ELF-1 (cell line): ENCODE measurements at regions not wholly inside any gene's neighbourhood (a gene's known extent, or its start where the extent isn't known, plus 50 kb on each side); places are given as distances from the start of the nearest gene placed in this dataset.
A peak's percentile ranks its signal among the peaks of the same experiment; 100 is the strongest.

Experiments used
- DNase-seq: peaks from one replicate; pipeline ENCODE4 v3.0.0-alpha.2; 2016; ENCODE audit warnings: low read depth, low spot score

DNA sequence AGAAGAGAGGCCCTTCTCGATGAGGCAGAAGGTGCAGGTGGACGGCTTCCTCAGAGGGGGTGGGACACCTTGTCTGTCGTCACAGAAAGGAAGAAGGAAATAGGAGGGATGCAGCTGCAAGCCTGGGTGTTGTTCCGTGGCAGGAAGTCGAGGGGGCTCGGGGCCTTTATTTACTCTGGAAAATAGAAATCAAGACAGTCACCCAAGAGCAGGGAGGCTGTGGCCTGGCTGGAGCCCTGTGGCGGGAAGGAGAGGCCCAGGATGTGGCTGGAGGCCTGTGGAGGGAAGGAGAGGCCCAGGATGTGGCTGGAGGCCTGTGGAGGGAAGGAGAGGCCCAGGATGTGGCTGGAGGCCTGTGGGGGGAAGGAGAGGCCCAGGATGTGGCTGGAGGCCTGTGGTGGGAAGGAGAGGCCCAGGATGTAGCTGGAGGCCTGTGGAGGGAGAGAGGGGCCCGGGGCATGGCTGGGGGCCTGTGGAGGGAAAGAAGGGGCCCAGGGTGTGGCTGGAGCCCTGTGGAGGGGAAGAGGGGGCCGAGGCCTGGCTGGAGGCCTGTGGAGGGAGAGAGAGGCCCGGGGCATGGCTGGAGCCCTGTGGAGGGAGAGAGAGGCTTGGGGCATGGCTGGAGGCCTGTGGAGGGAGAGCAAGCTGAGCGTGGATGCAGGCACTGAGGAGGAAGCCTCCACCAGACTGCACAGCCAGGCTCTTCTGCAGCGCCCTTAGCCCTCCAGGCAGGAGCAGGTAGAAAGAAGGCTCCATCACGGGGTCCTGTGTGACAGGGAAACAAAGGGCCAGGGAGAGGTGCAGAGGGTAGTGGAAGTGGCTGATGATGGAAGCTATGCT lies 97.3 kb upstream of the SFMBT2 start:
- no peak for DNase-seq

DNA sequence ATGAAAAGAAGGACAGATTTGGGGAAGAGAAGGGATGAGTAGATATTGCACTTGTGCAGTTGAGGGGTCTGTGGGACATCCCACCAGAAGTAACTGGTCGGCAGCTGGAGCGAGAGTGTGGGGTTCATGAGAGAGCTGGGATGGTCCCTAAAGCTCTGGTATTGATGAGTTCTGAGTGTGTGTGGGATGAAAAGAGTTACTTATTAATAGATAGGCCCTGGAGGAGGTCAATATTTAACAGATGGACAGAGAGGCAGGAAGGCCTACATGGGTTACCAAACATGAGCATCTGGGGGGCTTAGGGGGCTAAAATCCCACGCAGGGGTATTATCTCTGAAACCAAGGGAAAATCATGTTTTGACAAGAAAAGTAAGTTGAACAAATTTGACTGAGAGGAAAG lies 95.7 kb upstream of the SFMBT2 start:
- DNase-seq = no peak

DNA sequence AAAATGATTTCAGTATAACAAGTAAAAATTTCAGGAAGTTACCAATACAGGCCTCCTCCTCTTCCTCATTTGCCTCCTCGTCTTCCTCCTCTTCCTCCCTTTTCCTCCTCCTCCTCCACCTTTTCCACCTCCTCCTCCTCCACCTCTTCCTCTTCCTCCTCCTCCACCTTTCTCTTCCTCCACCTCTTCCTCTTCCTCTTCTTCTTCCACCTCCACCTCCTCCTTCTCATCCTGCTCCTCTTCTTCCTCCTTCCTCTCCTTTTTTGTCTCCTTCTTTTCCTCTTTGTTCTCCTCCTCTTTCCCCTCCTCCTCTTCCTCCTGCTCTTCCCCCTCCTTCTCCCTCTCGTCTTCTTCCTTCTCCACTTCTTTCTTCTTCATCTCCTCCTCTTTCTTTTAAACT lies 94.4 kb upstream of the SFMBT2 start:
- no peak for DNase-seq

DNA sequence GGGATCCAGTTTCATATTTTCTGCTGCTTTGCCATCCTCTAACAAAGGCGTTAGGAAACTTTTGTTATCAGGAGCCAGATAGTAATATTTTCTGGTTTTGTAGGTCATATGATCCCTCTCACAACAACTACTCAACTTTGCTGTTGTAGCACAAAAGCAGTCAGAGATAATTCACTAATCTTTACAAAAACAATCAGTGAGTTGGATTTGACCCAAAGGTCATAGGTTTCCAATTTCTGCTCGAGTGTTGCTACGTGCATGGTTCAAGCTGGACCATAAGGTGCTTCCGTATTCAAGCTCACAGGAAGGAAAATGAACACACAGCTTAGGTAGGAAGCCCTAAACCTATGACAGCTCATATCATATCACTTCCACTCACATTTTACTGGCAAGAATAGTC lies 92.4 kb upstream of the SFMBT2 start:
- DNase-seq = no peak

DNA sequence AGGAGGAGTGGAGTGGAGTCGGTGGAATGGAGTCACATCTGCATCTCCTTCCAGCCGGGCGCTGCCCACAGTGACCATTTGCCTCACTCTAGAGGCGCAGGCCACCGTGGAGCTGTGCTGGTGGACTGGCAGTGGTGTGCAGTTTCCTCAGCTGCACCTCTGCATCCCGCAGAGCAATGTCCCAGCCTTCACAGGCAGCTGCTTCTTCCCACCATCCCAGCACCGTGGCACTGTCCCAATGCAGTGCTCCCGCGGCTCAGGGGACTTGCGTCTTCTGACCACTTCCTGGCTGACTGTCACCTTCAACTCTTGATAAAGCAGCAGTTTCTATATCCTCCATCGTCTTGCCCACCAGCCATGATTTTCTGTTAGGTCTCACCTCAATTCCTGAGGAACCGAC lies 90.3 kb upstream of the SFMBT2 start:
- no peak for DNase-seq

DNA sequence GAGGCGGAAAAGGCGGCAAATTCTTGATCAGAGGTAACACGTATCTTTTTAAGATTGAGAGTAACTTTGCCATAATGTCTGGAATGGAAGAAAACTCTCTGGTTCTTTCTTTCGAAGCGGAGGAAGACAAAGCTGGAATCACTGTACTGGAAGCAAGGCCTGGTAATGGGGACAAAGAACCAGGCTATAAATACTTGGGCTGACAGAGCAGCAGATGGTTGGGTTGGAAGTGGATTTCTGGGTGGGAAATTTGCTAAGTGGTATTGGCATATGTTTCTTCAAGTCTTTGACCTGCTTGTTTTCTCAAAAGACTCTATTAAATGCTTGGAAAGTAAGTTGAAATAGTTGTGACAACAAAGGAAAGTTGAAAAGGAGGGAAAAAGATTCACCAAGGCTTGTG lies 87.3 kb upstream of the SFMBT2 start:
- DNase-seq = no peak

DNA sequence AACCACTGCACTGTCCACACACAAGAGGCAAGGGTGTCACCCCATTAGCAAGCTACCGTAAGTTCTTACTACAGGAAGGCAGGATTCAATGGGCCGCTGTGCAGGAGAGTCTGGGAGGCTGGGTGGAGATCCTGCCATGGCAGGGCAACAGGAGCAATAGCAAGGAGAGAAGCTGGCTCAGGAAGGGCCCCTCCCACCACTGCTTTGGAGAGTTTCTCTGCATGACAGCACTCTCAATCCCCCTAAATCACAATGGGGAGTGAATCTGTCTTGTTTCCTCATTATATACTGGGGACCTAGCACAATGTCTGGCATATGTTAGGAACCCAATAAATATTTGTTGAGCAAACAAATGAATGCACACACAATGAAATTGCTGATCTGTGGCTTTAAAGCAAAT lies 83.2 kb upstream of the SFMBT2 start:
- no peak for DNase-seq

DNA sequence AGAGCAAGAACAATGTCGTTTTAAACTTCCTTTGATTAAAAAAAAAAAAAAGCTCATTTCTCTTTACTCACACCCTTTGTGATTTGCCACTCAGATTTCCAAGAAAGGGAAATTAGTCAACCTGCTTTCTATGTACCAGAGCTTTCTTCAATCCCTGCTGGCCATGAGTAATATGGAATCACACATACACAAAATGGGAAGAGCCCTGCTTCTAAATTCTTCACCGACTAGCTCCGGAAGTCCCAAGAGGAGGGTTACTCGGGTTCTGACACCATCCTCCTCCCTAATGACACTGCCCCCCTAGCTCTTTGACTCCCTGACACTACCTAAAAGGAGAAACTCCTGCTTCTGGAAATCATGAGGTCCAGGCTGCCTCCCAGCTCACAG lies 81.8 kb upstream of the SFMBT2 start:
- DNase-seq = no peak

DNA sequence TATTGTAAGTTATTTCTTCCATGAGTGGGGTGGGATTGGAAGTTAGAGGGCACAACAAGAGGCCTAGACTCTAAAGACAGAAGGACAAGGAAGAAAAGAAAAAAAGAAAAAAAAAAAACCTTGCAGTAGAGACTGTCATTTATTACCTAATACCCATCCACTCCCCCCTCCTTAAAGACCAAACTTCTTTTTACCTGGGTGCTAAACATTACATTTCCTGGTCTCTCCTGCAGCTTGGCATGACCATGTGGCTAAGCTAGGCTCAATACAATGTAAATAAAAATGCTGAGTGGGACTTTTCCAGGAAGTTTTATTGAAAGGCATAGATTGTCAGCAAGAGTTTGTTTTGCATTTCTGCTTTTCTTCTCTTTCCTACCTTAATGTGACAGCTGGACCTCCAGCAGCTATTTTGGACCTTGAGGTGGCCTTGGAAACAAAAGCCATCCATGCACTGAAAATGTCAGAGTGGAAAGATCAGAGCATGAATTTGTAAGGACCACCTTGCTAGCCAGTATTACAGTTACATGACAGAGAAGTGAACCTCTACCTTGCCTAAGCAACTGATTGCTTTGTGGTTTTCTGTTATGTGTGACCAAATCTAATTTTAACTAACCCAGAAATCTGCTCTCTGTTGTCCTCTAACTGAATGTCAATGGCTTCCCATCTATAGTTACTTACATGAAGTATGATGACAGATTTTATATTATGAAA lies 81.3 kb upstream of the SFMBT2 start:
- DNase-seq = no peak

DNA sequence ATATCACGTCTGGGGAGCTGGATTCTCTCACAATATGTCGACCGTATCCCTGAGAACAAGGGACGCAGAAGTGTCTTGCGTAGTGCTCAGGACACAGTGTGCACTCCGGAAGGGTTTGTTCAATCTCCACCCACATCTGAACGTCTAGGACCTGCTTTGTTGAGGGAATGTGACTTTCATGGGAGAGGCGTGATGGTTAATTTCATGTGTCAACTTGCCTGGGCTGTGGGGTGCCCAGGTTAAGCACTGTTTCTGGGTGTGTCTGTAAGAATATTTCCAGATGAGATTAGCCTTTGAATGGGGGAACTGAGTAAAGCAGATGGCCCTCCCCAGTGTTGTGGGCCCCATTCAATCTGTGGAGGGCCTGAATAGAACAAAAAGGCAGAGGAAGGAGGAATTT lies 80.4 kb upstream of the SFMBT2 start:
- DNase-seq = no peak

DNA sequence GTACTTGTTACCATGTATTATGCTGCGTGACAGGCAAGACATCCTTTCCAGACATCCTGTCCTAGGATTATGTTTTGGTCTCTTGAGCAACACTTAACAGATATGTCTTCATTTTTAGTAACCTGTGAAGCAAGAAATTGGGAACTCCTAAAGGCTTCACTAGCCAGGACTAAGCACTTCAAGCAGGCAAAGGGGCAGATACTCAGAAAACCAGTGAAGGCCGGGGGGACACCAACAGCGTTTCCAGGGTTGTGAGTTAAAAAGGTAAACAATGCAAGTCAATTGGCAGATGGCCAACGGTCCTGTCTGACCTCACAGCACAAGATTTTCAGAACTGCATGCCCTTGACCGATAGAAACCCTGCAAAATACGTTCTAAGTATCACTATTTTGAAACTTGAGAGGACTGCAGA lies 77.6 kb upstream of the SFMBT2 start:
- DNase-seq = no peak

DNA sequence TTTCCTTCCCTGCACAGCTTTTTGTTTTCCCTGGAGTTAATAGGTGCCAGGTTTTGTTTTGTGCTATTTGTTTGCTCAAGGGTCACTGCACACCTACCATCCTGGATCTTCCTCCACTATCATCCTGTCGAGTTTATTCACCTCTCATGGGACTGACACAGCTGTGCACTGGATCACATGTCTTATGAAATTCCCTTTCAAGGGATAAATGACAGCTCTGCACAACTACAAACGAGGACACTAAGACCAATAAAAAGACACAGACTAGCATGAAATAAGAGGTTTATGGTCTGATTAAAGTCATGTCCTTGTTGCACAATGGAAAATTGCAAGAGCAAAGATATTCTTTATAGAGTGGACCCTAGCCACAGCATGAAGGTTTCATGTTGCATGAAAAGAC lies 76.7 kb upstream of the SFMBT2 start:
- DNase-seq = no peak

DNA sequence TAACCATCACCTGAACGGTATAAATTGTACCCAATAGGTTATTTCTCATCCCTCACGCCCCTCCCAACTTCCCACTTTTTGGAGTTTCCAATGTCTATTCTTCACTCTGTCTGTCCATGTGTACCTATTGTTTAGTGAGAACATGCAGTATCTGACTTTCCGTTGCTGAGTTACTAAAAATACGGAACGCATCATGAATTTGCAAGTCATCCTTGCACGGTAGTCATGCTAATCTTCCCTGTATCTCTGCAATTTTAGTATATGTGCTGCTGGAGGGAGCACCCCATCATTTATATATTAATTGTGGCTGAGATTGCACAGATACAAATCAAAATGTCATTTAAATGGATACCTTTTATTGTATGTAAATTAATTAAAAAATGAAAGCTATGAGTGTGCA lies 75.7 kb upstream of the SFMBT2 start:
- no peak for DNase-seq

DNA sequence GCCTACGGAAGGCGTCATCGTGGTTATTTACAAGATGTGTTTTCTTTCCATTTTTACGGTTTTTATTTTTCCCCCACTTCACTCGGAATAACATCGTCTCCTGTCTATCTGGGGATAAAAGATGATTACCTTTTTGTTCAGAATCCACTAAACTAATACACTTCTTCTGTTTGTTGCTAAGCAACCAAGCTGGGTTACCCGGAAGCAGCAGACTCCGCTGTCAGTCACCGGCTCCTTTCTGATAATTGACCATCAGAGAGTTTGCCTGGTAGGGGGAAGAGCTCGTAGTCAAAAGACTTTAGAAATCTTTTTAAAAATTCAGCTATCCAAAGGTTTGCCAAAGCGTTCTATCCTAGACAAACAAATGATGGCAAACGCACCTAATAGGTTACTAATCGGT lies 75.0 kb upstream of the SFMBT2 start:
- DNase-seq = no peak

DNA sequence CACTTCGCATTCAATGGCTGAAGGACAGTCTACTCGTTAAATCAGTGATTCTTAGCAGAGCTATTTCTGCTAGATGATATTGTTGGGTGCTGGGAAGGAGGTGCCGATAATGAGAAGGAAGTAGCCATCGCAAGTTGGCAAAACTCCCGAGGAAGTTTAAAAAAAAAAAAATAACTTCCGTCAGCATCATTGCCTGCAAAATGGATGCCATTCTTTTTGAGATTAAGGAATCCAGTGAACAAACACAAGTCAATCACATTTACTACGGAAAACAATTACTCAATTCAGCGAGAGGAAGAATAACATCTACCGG lies 74.4 kb upstream of the SFMBT2 start:
- DNase-seq = no peak

DNA sequence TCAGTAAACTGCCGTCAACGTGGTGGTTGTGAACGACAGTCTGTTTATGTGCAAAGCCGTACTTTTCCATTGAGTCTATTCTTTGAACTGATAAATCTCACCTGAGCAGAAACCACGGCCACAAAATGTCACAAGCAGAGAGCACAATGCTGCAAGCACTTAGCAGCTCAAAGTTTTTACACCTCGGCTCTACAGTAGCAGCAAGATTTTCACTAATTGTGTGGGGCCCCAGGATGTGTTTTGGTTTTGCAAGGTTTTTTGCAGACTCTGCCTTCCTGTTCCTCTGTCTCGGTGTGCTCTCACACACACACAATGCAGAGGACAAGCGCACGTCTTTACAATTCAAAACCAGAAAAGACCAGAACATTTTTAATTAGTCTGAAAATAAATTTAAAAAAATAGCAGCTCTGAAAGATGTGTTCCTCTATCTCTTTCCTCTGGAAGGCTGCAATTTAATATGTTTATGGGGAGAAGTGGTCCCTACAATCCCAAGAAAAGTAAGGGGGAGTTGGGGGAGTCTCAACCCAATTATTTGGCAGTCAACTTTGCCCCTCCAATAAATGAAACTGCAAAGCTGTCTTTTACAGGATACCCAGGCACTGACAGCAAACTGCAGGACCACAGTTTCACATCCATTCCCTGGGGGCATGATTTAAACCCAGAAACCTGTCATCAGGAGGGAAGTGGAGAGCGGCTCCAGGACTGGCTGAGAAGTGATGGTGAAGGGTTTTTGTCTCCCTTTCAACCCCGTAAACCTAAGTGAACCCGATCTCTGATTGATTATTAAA lies 73.8 kb upstream of the SFMBT2 start:
- DNase-seq = peak; percentile 58

DNA sequence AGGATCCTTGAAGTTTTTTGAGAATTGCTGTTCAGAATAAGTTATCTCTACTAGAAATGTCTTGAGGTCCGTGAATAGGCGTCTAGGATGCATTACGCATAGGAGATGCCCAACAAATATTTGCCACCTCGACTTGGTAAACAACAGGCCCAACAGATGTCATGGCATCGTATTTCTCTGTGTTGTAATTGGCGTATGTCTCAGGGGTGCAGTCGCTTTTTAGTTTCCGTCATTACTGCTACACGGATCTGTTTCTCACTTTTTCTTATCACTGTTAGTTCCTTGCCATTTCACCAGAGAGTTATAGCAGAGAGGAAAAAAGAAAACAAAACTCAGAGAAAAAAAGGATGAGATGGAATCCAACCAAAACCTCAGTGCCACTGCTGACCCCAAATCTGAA lies 73.0 kb upstream of the SFMBT2 start:
- DNase-seq = no peak

DNA sequence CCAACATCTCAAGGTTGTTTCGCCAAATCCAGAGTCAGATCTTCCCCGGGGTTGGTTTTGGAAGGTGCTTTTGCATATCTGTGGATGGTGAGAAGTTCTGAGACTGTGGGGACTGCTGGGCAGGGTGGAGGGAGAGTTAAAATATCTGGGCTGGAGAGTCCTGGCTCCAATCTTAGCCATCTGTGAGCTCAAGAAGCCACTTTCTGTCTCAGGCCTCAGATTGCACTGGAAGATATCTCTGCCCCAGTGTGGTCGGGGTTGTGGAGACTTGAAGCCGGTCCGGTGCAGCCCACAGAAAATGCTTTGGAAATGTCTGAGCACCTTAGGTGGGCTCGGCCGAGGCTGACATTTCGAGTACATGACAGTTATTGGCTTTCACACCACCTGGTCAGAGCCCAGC lies 72.2 kb upstream of the SFMBT2 start:
- DNase-seq = no peak

DNA sequence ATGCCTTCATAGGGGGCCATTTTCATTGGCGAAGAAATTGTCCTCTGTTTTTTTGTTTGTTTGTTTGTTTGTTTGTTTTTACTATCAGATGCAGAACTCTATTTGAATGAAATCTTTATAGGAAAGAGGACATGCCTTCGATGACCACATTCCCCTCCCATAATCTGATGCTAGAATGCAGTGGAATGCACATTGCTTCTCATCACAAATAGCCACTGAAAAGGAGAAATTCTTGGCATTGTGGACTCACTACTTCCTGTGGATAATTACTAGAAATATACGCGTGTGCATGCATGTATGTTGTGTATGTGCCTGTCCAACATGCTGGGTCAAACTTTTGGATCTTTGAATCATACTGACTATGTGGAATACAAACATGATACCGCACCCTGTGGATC lies 70.5 kb upstream of the SFMBT2 start:
- DNase-seq = no peak

DNA sequence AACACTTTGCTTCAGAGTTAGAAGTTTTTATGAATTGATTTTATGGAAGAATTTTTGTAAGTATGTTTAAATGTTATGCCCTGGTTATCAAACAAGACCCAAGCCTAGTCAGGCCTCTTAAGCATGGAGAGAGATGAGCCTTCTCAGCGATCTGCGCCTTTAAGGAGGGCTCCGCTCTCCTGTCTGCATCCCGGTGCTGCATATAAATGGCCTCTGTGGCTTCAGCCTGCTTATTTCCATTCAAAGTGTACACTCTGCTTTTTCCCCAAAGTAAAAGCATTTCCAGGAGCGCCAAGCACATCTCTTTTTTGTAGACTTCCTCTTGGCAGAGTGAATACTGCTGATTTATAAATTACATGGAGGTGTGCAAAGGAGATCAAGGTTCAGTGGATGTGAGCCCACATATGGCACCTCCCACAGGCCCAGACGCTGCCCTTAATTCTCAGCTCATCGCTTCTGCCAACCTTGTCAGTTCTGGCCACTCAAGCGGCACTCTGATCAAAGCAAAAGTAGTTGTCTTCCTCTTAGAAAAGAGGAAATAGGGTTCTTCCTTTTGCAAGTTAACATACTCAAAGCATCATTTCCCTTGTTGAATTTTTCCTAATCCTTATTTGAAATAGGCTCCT lies 70.0 kb upstream of the SFMBT2 start:
- no peak for DNase-seq

DNA sequence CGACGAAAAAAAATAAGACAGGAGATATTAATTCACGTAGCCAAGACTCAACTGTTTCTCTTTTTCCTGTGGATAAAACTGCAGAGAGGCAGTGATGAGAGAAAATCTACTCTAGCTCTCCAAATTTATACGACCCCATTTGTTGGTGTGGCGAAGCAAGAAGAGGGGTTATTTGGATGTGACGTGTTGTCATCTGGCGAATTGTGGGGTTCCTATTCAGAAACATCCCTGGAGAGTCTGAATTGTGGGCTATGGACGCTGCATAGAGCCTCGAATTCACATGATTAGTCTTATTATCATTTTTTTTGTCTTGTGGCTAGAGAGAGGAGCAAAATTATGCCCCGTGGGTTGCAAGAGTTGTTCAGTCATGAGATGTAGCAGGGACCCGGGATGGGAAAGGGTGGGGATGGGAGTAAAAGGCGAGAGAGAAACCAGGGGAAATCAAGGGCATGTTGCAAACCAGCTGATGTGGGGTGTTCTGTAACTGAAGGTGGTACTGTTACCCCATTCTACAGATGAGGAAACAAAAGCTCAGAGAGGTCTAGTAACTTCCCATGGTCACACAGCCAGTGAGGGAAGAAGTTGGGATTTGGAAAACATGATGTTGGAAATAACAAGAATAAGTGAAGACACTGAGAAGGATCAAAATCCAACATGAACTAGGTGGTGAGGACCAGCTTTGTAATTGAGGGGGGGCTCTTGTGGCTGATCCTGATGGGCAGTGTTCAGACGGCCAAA lies 69.2 kb upstream of the SFMBT2 start:
- DNase-seq = no peak
